ENCODE measurements at regions not wholly inside any gene's neighbourhood (a gene's known extent, or its start where the extent isn't known, plus 50 kb on each side); places are given as distances from the start of the nearest gene placed in this dataset.
"Not testable (repeated sequence)": the region's sequence is repeated elsewhere in the genome, so short reads cannot be mapped to it uniquely, and the experiment has no call there.

GRCh38 chr11:126149759-126150625 lies 61.5 kb downstream of the RPUSD4 start:
- no peak for DNase-seq (ENCODE audit: low spot score)

- DNase-seq (ENCODE audit: low spot score), result no peak
Measured at GRCh38 chr11:126148317-126148716, 63.1 kb downstream of the RPUSD4 start.

- DNase-seq (ENCODE audit: low spot score), result no peak
Measured at GRCh38 chr11:126147208-126148111, 64.0 kb downstream of the RPUSD4 start.

GRCh38 chr11:126146454-126147192 lies 64.8 kb downstream of the RPUSD4 start:
- DNase-seq (ENCODE audit: low spot score), result no peak

- no peak for DNase-seq (ENCODE audit: low spot score)
Measured at GRCh38 chr11:126145954-126146353, 65.5 kb downstream of the RPUSD4 start.

- DNase-seq (ENCODE audit: low spot score), result not testable (repeated sequence)
Measured at GRCh38 chr11:126143491-126143890, 68.0 kb downstream of the RPUSD4 start.

- no peak for DNase-seq (ENCODE audit: low spot score)
Measured at GRCh38 chr11:126140926-126141280, 70.5 kb downstream of the RPUSD4 start.

GRCh38 chr11:126140201-126140925 lies 71.1 kb downstream of the RPUSD4 start:
- no peak for DNase-seq (ENCODE audit: low spot score)

- DNase-seq (ENCODE audit: low spot score), result no peak
Measured at GRCh38 chr11:126139111-126140091, 72.0 kb downstream of the RPUSD4 start.

GRCh38 chr11:126138636-126139035 lies 72.8 kb downstream of the RPUSD4 start:
- no peak for DNase-seq (ENCODE audit: low spot score)

- DNase-seq (ENCODE audit: low spot score), result no peak
Measured at GRCh38 chr11:126137136-126137535, 74.3 kb downstream of the RPUSD4 start.

- DNase-seq (ENCODE audit: low spot score), result no peak
Measured at GRCh38 chr11:126136507-126136906, 73.8 kb upstream of the CDON start.

- DNase-seq (ENCODE audit: low spot score), result no peak
Measured at GRCh38 chr11:126135235-126136176, 72.8 kb upstream of the CDON start.

- DNase-seq (ENCODE audit: low spot score), result no peak
Measured at GRCh38 chr11:126134461-126135155, 71.9 kb upstream of the CDON start.

GRCh38 chr11:126133901-126134300 lies 71.2 kb upstream of the CDON start:
- no peak for DNase-seq (ENCODE audit: low spot score)

- no peak for DNase-seq (ENCODE audit: low spot score)
Measured at GRCh38 chr11:126132319-126132718, 69.7 kb upstream of the CDON start.

- DNase-seq (ENCODE audit: low spot score), result not testable (repeated sequence)
Measured at GRCh38 chr11:126130781-126131180, 68.1 kb upstream of the CDON start.

Measured in SK-N-DZ (cell line).